HepG2 (cell line): ENCODE measurements at regions not wholly inside any gene's neighbourhood (a gene's known extent, or its start where the extent isn't known, plus 50 kb on each side); places are given as distances from the start of the nearest gene placed in this dataset.

Experiments used
- ATAC-seq: fragments of 200-7000 bp; cut with Tn5 transposase; 3 replicates; pipeline ENCODE4 v1.9.1; 2020; ENCODE audit warnings: mild to moderate bottlenecking, moderate library complexity
- BruUV-seq: library from RNA; stranded (reverse); fragments of 400-500 nt; replicated peaks from 2 replicates; lab custom pipeline; 2021; lab: Mats Ljungman, UMichigan
- CTCF ChIA-PET: fragments of 300-600 bp; formaldehyde crosslinking; extraction: SDS; loops from one replicate; lab custom pipeline; 2021; ENCODE audit warnings: low total read pairs, inconsistent platforms, low intra/inter-chr PET ratio; lab: Yijun Ruan, JAX
- POLR2A ChIA-PET: fragments of 350-600 bp; sonication (Branson Sonifier 250); formaldehyde crosslinking; loops from one replicate; lab custom pipeline; 2020; ENCODE audit warnings: antibody characterized with exemption, inconsistent platforms; lab: Yijun Ruan, JAX
- DNase-seq: peaks from one replicate; pipeline ENCODE4 v3.0.0-alpha.2; 2015; ENCODE audit warnings: low spot score
- FAIRE-seq: peaks from 3 replicates; lab custom pipeline; 2011; peaks lifted over from hg19 to GRCh38; lab: Jason Lieb, UNC
- H2AFZ ChIP-seq: one replicate; pipeline ENCODE4 v1.6.1; 2011; ENCODE audit warnings: low read length, inconsistent platforms
- H3K27ac ChIP-seq: fragments of 300-600 bp; 3 replicates; pipeline ENCODE4 v1.8.0; 2011; ENCODE audit warnings: mixed run types, mild to moderate bottlenecking, mixed read lengths, low read length, inconsistent platforms; ENCODE audit not compliant: insufficient read depth; ENCODE audit errors: extremely low read length
- H3K27me3 ChIP-seq, 2 experiments: fragments of 200-600 bp in 1 of 2; 2 replicates in 1 of 2; 3 replicates in 1 of 2; pipeline versions ENCODE4 v1.6.0 to v1.8.0; 2011; ENCODE audit warnings: low read length in 2 of 2, mild to moderate bottlenecking in 2 of 2, moderate library complexity in 2 of 2, inconsistent platforms in 1 of 2; ENCODE audit not compliant: insufficient read depth in 2 of 2, control insufficient read depth in 1 of 2
- H3K36me3 ChIP-seq, 2 experiments: fragments of 200-600 bp in 1 of 2; replicated peaks in 1 of 2; 2 replicates in 1 of 2; 3 replicates in 1 of 2; pipeline versions ENCODE4 v1.5.1 to v1.8.0; 2011; ENCODE audit warnings: low read length in 2 of 2, inconsistent platforms in 1 of 2; ENCODE audit not compliant: insufficient read depth in 2 of 2, control insufficient read depth in 1 of 2
- H3K4me1 ChIP-seq: 2 replicates; pipeline ENCODE4 v1.5.1; 2012; ENCODE audit warnings: low read length, inconsistent platforms; ENCODE audit not compliant: insufficient read depth
- H3K4me2 ChIP-seq: 2 replicates; pipeline ENCODE4 v1.6.0; 2011; ENCODE audit warnings: low read depth, low read length, inconsistent platforms
- H3K4me3 ChIP-seq, 3 experiments: fragments of 200-600 bp in 1 of 3; sonication (generic), shearing (Covaris generic) in 1 of 3; replicated peaks in 1 of 3; 2 replicates each; pipeline ENCODE4 v1.5.1; 2011 to 2016; ENCODE audit warnings: low read length in 3 of 3, inconsistent platforms in 2 of 3, low read depth in 2 of 3, mild to moderate bottlenecking in 2 of 3, control low read depth in 1 of 3, mixed read lengths in 1 of 3; ENCODE audit not compliant: insufficient read depth in 1 of 3
- H3K79me2 ChIP-seq: one replicate; pipeline ENCODE4 v1.6.1; 2011; ENCODE audit warnings: low read length, inconsistent platforms; ENCODE audit not compliant: insufficient read depth
- H3K9ac ChIP-seq: 2 replicates; pipeline ENCODE4 v1.6.0; 2011; ENCODE audit warnings: mild to moderate bottlenecking, low read depth, low read length, inconsistent platforms; ENCODE audit not compliant: insufficient read depth
- H3K9me3 ChIP-seq: 2 replicates; pipeline ENCODE4 v1.5.1; 2012; ENCODE audit warnings: mild to moderate bottlenecking, low read length
- H4K20me1 ChIP-seq: 2 replicates; pipeline ENCODE4 v1.6.0; 2011; ENCODE audit warnings: inconsistent platforms, mild to moderate bottlenecking, low read length, moderate library complexity; ENCODE audit not compliant: insufficient read depth
- DNMT1 ChIP-seq: sonication (generic); formaldehyde crosslinking; IDR thresholded peaks from 2 replicates; pipeline ENCODE4 v1.5.1; 2020; ENCODE audit warnings: mild to moderate bottlenecking, missing genetic modification reagents
- HMGA1 ChIP-seq: sonication (generic); formaldehyde crosslinking; conservative IDR thresholded peaks from 2 replicates; pipeline ENCODE4 v1.4.0; 2020; ENCODE audit warnings: missing genetic modification reagents
- ZFP1 ChIP-seq: IDR thresholded peaks from 2 replicates; pipeline ENCODE4 v1.6.1; 2016
- ZNF121 ChIP-seq: sonication (generic); formaldehyde crosslinking; IDR thresholded peaks from 2 replicates; pipeline ENCODE4 v1.5.0; 2020; ENCODE audit warnings: mild to moderate bottlenecking, missing genetic modification reagents
- ZNF18 ChIP-seq: sonication (generic); formaldehyde crosslinking; IDR thresholded peaks from 2 replicates; pipeline ENCODE4 v1.8.0; 2022; ENCODE audit warnings: mild to moderate bottlenecking, missing genetic modification reagents; ENCODE audit not compliant: insufficient replicate concordance
- ZNF292 ChIP-seq: sonication (generic); formaldehyde crosslinking; IDR thresholded peaks from 2 replicates; pipeline ENCODE4 v1.8.1; 2022; ENCODE audit warnings: mild to moderate bottlenecking, low read depth, missing genetic modification reagents, borderline replicate concordance
- ZNF326 ChIP-seq: sonication (generic); formaldehyde crosslinking; IDR thresholded peaks from 2 replicates; pipeline ENCODE4 v1.4.0; 2020; ENCODE audit warnings: missing genetic modification reagents, borderline replicate concordance
- ZNF558 ChIP-seq: sonication (generic); formaldehyde crosslinking; IDR thresholded peaks from 2 replicates; pipeline ENCODE4 v1.9.0; 2022; ENCODE audit warnings: mild to moderate bottlenecking, missing genetic modification reagents, borderline replicate concordance
- WGBS: methylation state at CpG from one replicate; pipeline ENCODE4 v1.1.6; 2017; ENCODE audit warnings: low lambda C conversion rate; 5-methylcytosine and 5-hydroxymethylcytosine counted together
- in situ Hi-C: cut with HindIII; loops from 2 replicates; pipeline ENCODE4 v1.10.0; 2017; ENCODE audit warnings: low pct_unique_long_range_greater_than_20kb; ENCODE audit not compliant: extremely low pct_ligation_motif_present
- intact Hi-C: fragments of 100-400 bp; cut with micrococcal nuclease; formaldehyde crosslinking; loops from one replicate; pipeline ENCODE4 v1.10.0; 2022; ENCODE audit not compliant: unreplicated experiment
- TF ChIP-seq, protein P1 (sequence below): sonication (generic); formaldehyde crosslinking; IDR thresholded peaks from 2 replicates; pipeline ENCODE4 v1.4.0; 2020; ENCODE audit warnings: mild to moderate bottlenecking, missing genetic modification reagents, borderline replicate concordance

DNA sequence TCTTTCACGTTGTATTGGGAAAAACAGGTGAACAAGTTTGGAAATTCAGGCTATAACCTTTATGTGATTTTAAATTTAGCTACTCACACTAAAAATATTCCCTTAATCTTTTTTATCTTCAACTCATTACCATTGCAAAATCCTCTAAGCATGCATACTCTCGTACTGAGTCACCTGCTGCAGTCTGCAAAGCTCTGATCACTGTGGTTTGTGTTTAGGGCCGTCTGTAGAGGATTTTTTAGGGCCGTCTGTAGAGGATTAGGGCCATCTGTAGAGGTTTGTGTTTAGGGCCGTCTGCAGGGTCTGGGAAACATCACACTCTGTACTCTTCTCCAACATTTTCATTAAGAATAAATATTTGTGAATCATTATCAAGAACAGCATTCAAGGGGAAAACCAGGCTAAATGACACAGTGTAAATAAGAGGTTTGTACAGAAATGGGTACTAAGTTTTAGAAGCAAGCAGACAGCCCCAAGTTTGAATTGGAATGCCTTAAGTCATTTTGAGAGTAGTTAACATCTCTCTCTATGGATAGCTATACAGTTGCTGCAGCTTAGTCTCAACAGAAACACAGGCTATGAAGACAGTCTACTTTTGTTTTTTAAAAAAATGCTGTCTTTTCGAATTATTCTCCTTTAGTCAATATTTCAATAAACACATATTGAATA, 155.0 kb upstream of the TSLP start (continued):
- TF ChIP-seq, protein P1, sequence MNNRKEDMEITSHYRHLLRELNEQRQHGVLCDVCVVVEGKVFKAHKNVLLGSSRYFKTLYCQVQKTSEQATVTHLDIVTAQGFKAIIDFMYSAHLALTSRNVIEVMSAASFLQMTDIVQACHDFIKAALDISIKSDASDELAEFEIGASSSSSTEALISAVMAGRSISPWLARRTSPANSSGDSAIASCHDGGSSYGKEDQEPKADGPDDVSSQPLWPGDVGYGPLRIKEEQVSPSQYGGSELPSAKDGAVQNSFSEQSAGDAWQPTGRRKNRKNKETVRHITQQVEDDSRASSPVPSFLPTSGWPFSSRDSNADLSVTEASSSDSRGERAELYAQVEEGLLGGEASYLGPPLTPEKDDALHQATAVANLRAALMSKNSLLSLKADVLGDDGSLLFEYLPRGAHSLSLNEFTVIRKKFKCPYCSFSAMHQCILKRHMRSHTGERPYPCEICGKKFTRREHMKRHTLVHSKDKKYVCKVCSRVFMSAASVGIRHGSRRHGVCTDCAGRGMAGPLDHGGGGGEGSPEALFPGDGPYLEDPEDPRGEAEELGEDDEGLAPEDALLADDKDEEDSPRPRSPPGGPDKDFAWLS (CRISPR knock-in tag), result no peak
- no peak for TF ChIP-seq HMGA1
- TF ChIP-seq ZNF18, result no peak
- TF ChIP-seq ZNF326 (CRISPR knock-in tag), result no peak
- TF ChIP-seq ZNF558 (CRISPR knock-in tag), result no peak
- no peak for TF ChIP-seq DNMT1 (CRISPR knock-in tag)
- TF ChIP-seq, all 625 proteins: peak for 0

DNA sequence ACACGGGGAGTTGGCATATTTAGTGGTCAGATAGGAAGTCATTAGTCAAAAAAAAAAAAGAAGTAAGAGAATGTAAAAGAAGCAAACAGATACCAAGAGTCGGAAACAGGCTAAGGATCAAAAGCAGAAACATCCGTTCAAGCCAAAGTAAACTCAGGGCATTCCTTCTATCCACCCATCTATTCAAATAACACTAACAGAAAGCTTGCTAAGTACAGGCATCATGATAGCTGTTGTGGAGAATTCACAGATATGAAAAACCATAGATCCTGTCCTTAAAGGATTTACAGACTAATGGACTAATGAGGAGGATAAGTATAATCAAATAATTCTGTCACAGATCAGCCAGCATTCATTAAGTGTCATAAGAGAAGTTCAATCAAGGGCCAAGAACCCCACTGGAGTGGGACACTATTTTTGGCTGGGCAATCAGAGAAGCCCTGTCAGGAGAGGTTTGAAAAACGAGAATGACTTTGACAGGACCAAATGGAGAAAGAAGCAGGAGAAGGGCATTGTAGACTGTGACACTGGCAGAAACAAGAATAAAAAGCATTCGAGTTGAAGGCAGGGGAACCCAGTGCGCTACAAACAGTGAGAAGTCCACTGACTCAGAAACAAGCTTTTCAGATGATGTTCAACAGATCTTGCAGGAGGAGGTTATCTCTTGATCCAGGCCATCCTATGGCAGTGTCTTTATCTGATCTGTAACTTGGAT, 154.2 kb upstream of the TSLP start:
- intact Hi-C loops, result no loop called here
- ATAC-seq (no peak), DNase-seq (no peak), FAIRE-seq (no peak)
- ChIA-PET POLR2A (no interaction called here), CTCF (no interaction called here)
- Histone ChIP-seq H4K20me1 (no peaks in the 10 kb centered on the region), H3K79me2 (no peaks in the 10 kb centered on the region), H3K4me2 (no peak overlapping the region), H3K36me3 (no peaks in the 10 kb centered on the region), H3K4me3 (no peak overlapping the region), H2AFZ (no peak overlapping the region), H3K9me3 (no peaks in the 10 kb centered on the region), H3K9ac (no peak overlapping the region), H3K4me1 (no peaks in the 10 kb centered on the region), H3K27me3 (no peaks in the 10 kb centered on the region), H3K27ac (no peak overlapping the region)
- in situ Hi-C loops, result no loop called here
- 1% methylated on average over 6 of the region's 6 CpGs for WGBS
- BruUV-seq, result no TSS peak
- no peak for TF ChIP-seq ZFP1
- TF ChIP-seq ZNF292 (CRISPR knock-in tag), result no peak
- no peak for TF ChIP-seq ZNF558 (CRISPR knock-in tag)
- TF ChIP-seq ZNF121, result no peak
